ENCODE measurements at regions not wholly inside any gene's neighbourhood (a gene's known extent, or its start where the extent isn't known, plus 50 kb on each side); places are given as distances from the start of the nearest gene placed in this dataset.
A peak's percentile ranks its signal among the peaks of the same experiment; 100 is the strongest.

DNA sequence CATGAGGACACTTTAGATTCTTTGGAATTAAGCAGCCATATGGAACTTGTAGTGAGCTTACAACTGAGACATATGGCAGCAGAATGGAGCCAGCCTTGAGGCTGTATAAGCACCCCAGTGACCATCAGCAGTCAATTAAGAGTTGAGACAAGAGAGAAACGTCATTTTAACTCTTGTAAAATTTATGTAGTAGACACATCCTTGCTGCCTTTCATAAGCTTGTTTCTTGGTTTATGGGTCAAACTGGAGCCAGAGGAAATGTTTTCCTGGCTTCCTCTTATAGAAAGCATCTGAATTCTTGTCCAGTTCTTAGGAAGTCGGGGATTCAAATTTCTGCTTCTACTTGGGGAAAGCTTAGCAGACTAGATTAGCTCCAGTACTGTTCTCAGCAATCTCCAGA lies 745.1 kb upstream of the MARCKS start:
- DNase-seq: no peak

DNA sequence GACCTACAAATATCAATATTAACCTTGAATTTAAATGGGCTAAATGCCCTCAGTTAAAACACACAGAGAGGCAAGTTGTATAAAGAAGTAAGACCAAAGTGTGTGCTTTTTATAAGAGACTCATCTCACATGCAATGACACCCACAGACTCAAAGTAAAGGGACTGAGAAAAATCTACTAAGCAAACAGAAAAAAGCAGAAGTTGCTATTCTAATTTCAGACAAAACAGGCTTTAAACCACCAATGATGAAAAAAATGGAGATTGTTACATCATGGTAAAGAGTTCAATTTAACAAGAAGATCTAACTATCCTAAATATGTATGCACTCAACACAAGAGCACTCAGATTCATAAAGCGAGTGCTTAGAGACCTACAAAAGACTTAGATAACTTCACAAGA lies 741.9 kb upstream of the MARCKS start:
- no peak for DNase-seq

DNA sequence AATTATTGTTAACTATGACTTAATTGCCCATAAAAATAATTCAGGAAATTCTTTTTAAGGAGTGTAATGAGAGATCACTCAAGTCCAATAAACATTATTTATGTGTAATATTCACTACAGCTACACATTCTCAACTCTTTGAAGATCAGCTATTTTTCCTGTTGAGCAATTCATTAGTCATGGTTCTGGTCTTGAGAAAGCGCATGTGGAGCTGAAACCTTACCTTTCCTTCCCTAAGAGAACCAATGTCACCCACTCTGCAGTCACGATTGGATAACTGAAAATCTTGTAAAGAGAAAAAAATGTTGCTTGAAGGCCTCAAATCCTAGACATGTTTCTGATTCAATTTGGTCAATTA lies 736.9 kb upstream of the MARCKS start:
- no peak for DNase-seq

DNA sequence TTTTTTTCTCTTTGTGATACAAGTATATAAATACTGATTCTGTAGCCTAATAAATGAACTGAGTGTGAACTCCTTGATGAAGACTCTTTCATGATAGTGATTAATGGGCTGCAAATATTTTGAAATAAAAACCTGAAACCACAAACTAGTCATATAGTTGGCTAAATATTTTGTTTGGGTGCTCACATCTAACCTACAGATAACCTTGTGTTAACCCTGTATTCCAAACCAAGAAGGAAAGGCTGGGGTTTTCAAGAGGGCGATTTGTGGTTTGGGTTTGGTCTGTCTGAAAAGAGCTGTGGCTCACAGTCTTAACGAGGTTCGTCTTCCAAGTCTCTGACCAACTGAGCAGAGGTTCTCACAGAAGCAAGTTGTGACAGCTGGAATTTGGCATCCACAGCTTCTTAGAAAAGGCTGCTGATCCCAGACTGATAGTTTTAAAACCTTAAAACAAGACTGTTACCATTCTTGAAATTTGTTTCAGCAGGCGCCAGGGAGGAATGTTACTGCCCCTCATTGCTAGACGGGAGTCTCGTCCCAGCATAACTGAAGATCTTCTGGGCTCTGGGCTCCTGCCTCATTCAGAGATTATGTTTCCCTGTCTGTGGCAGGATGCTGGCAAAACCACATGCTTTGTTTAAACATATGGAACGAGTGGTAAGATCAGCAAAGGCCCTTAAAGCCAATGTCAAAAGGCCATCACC lies 736.4 kb upstream of the MARCKS start:
- no peak for DNase-seq

DNA sequence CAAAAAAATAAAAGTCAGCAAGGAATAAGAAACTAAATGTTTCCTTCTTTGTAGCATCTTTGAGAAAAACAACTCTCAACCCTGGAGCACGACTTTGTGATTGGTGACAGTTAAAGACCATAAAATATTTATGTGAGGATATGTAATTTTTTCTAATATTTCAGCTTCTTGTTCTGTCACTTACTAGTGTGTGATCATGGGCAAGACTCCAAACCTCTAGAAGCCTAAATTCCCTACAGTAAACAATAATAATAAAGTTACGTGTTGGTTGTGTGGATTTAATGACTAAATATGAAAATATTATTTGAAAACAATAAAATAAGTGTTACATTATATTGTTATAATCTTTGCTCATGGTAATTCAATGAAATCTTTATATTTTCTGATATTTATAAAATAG lies 735.6 kb upstream of the MARCKS start:
- DNase-seq: no peak

DNA sequence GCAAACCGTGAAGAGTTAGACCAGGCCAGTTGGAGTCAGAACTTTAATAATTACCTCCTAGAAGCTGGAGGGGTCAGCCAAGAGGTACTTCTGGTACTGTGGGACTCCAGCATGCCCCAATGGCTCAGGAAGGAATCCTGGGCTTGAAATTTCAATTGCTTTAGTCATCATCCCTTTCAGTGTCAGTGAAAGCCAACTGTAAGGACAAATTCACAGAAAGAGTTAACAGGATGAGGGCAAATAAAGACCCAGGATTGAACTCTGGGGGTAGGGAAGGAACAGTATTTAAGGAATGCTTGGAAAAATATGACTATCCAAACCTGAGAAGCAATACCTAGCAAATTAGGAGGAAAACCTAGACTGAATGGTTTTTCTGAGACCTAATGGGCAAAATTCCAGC lies 735.1 kb upstream of the MARCKS start:
- no peak for DNase-seq

DNA sequence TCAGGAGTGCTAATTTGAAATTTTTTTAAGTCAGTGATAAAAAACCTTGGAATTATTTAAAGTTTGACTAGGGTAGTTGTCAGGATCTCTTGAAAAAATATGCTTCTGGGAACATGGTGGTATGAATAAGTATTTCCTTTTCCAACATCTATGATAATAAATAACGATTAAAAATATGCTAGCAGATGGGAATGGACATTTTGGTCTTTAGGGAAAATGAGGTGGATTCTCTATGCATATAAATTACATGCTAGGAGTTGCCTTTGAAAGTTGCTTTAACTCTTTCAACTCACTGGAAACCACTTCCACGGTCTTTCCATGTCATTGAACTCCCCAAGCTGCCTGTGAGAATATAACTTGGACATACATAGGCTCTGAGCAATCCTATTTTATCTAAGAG lies 731.5 kb upstream of the MARCKS start:
- no peak for DNase-seq

DNA sequence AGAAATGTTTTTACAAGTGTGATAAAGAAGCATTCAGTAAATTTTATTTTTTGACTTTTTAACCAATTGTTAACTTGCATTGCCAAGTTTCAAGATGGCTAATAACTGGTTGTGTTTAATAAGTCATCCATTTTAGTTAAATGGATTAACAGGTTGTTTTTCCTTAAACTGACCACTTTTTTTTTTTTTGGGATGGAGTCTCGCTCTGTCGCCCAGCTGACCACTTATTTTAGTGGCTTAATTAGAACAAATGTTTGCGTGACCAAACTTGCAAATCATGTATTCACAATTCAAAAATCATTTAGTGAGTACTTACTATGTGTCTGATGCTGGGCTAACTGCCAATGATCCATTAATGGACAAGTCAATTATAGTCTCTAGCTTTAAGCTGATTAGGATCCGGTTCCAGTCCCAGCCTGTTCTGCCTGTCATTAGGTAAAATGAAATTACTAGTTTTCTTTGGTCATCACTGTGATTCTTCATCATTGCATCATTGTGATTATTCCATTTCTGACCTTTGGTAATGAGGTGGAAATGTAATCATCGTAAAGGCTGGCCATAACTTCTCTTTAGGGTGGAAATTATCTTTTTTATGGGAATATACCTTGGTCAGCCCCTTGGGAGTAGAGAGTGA lies 729.2 kb upstream of the MARCKS start:
- DNase-seq: no peak

DNA sequence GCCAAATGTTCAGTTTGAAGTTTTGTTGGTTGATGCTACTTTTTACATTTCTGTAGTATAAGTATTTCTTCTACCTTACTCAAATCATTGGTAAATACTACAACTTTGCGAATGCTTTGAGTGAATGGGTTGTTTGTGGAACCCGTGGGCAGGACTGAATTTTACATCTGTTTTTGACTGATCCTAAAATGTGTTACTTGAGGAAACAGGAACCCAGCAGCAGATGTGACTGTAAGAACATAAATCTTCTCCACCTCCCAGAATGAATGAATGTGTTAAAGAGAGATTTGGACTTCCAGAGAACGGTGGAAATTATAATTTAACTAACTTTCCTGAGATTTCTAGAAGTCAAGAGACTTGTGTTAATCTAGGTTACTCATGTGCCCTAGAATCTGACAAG lies 728.5 kb upstream of the MARCKS start:
- DNase-seq: no peak

DNA sequence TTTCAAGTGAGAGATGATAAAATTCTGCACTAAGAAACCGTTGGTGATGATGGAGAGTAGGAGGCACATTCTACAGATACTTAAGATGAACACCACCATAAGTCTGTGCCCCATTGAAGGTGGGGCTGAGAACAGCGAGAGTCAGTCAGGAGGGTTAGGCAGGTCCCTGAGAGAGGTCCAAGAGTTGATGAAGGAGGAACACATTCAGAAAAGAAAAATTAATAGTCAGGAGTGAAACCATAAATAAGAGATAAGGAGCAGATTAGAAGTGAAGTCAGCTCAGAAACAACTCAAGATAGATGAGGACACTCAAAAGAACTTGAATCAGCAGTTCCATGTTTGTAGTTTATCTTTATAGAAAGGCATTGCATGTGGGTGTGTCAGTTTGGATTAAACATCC lies 727.2 kb upstream of the MARCKS start:
- no peak for DNase-seq

DNA sequence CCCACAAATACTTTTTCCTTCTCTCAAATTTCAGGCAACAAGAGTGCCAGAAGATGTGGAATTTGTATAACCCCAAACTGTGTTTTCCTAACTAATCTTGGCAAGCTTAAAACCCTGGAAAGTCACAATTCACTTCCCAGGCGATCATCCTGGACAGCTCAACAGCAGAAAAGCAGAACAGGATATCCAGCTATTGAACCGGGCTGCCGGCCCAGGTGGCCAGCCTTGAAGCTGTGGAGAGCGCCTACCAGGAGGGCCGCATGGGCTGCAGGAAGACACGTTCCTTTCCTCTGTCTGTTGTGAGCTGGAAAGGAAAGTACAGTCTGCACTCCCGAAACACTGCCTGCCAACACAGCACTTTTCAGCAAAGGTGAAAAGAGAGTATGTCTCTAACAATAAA lies 719.7 kb upstream of the MARCKS start:
- peak; percentile 2 for DNase-seq

DNA sequence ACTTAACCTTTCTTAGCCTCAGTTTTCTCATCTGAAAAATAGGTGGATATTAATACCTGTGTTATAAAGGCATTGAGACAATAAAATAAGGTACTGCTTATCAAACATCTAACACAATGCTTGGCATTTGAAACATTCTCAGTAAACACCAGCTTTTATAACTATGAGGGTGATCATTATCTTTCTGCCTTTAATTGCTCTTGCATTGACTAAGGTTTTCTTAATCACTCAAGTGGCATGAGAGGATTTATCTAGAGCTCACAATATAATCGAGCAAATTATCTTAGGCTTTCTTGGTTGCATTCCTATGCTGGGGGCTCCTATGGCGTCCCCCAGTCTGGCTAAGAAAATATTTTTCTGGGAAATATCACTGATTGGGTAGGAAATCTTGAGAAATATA lies 716.4 kb upstream of the MARCKS start:
- DNase-seq: no peak

DNA sequence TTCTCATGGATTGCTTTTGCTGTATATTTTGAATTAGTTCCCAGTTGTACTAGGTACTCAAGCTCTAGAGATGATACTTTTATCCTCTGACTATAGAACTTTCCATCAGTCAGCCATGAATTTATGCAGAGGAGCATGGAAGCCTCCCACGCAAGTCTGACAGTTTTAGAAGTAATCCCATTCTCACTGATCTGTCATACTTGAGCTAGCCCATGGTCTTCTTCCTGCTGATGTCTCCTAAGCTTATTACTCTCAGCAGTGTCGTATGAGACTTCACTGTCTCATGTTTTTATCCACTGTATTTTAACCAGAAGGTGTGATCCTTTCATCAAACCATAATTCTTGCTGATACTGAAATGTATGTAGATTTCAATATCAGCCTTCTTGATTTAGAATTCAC lies 715.2 kb upstream of the MARCKS start:
- DNase-seq: no peak

DNA sequence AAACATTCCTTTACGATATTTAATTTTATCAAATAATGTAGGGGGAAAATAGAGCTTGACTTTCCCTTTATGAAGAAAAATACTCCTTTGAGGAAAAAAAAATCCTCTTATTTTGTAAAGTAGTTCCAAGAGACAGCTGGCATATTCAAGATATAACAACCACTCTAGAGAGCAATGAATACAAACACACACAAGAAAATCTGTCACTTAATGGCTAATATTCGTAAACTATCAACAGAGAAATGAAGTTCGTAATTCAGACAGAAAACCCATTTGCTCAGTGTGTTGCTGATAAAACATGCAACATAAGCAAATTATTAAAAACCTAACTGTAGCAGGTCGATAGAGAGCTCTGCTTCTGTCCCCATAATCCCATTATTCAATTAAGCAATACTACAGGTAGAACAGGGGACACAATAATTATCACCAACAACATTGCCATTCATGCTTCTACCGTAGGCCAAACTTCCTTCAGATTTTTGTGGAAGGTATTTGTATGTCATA lies 714.4 kb upstream of the MARCKS start:
- no peak for DNase-seq

DNA sequence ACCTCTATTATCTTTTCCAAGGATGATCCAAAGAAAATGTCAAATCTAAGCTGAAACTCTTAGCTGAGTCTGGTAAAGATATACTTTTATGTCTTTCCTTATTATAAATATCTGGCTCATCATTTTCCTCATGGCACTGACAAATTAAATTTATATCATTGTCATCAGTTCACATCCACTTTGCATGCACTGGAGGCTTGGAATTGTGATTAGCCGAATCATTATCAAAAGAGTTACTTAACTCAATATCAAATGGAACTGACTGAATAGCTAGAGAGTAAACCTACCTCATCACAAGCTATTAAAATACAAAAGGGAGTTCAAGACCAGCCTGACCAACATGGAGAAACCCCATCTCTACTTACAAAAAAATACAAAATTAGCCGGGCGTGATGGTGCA lies 713.9 kb upstream of the MARCKS start:
- no peak for DNase-seq

DNA sequence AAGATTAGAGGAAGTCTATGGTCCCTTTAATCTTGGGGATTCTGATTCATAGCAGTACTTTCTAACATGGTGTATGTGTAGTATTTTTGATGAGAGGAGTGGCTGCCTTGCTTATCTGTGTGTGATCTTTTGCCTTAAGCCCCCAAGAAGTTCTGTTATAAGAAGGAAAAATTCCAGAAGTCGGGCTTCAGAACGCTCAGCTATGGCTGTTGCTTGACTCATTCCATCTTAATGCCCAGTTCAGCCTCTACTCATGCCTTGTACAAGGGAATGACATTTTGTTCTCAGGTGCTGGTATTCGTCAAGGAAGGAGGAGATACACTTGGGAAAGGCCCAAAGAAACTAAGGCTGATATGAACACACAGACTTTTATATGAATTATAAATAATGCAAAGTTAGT lies 713.0 kb upstream of the MARCKS start:
- DNase-seq: no peak

DNA sequence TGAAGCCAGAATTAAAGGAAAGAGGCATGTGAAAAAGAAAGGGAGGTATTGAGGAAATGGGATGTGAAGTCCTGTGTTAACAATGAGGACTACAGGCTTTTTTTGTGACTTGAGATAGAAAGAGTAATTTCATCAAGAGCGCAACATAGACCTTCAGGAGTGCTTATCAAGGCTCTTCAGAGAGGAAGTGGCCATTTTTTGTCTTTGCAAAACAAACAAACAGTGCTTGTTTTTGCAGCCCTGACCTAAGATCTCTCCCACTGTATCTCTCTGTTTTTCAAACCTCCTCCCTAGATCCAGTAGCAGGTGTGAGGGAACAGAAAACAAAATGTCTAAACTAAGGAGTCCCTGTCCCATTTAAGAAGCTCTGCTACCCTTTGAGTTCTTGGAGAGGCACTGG lies 710.3 kb upstream of the MARCKS start:
- DNase-seq: no peak

DNA sequence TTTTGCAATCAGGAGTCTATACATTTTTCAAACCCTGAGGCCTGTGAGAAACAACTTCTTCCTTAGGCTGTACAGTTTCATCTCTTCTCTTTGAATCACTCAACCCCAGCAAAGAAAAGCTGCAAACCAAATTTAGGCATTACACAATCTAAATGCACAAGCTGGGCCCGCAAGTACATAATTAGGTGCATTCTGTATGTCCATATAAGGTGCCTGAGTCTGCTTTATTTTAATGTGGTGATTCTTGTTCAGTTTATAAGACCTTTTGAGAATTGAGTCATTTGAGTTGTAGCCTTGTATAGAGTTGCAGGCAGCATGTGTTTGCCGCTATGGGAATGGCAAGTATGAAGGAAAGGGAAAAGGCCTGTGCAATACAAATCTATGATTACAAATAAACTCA lies 709.6 kb upstream of the MARCKS start:
- no peak for DNase-seq

DNA sequence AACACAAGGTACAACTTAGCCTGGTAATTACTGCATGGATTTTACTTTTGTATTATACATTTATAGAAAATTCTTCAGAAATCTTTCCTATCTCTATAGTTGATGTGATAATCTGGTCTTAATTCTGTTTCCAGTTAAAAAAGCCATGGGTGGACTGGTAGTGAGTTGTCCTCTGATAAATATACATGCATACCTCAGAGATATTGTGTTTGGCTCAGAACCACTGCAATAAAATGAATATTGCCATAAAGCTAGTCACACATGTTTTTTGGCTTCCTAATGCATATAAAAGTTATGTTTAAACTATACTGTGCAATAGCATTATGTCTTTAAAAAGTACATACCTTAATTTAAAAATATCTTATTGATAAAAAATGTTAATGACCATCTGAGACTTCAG lies 708.6 kb upstream of the MARCKS start:
- no peak for DNase-seq

DNA sequence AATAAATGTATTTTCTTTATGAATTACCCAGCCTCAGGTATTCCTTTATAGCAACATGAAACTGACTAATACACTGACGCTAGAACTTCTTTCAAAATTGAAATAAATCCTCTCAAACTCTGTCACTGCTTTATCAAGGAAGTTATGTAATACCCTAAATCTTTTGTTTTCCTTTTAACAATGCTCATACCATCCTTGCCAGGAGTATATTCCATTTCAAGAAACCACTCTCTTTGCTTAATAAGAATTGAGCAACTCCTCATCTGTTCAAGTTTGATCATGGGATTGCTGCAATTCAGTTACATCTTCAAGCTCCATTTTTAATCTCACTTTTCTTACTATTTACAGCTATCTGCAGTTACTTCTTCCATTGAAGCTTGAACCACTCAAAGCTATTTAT lies 707.6 kb upstream of the MARCKS start:
- no peak for DNase-seq

DNA sequence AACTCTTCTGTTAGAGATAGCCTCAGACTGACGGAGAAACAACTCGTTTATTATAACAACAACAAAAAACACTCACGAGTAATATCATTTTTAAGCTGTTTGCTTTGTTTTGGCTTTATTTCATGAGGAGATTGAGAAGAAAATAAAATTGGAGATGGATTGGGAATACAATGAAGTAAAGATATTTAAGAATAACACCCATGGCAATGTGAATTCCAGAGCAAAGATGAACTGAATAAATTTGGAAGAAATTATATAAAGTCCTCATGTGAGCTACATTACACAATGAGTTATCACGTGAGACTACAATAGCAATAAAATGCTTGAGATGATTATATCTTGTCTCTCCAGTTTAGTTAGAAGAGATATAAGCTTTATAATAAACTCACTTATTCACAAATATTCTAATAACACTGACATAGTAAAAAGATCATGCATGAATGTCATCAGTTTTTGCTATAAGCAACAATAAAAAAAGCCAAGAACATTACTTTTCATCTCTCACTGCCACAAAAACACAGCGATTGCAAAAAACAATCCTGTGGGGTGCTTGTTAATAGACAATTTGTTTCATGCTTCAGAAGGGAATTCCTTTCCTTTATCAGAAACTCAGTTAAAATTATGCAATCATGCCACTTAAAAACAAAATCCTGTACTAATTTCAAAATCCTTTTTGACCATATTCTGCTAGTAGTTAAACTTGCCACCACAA lies 696.7 kb upstream of the MARCKS start:
- DNase-seq: no peak

DNA sequence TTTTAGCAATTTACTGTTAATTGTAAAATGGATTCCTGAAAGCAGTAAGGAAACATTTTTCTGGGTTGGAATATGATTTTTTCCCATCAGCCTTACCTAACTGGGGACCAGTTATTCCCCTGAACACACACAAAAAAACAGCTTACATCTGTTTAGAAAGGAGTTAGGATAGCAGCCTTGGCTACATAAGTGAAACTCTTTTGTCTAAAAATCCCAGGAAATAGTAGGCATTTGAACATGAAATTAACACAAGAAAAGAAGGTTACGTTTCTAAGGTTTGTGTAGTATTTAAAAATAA lies 696.2 kb upstream of the MARCKS start:
- DNase-seq: no peak

DNA sequence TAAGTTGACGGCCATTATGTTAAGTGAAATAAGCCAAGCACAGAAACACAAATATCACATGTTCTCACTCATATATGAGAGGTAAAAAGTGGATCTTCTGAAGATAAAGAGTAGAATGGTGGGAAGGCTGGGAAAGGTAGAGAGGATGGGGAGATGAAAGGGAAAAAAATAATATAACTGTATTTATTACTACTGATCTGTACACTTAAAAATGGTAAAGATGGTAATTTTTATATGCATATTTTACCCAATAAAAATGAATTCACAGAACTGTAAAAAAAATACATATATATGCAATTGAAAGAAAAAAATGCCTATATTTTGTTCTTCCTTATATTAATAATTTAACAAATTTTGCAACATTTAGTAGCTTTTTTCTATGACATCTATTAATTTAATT lies 694.4 kb upstream of the MARCKS start:
- no peak for DNase-seq

DNA sequence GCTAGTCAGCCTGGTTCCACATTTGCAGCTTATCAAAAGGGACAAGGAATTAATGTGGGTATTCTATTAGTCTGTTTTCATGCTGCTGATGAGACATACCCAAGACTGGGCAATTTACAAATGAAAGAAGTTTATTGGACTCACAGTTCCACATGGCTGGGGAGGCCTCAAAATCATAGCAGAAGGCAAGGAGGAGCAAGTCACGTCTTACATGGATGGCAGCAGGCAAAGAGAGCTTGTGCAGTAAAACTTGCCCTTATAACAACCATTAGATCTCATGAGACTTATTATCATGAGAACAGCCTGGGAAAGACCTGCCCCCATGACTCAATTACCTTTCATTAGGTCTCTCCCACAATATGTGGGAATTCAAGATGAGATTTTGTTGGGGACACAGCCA lies 689.1 kb upstream of the MARCKS start:
- no peak for DNase-seq

DNA sequence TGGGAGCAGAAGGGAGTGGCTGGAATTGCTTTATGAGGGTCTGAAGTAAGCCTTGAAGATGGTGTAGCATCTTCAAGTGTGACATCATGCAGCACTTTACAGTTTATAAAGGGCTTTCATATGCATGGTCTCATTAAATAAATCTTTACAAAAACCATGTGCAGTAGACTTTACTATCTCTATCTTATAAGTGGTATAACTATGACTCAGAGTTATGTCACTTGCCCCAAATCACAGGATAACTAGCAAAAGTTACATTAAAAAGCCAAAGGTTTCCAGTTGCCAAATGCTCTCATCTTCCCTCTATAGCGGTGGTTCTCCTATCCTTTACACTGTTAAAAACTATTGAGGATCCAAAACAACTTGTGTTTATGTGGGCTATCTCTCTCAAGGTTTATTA lies 687.7 kb upstream of the MARCKS start:
- DNase-seq: no peak
